MG63 (cell line): ENCODE measurements at regions not wholly inside any gene's neighbourhood (a gene's known extent, or its start where the extent isn't known, plus 50 kb on each side); places are given as distances from the start of the nearest gene placed in this dataset.

Experiments
- DNase-seq: peaks from one replicate; pipeline ENCODE4 v3.0.0-alpha.2; 2020
- H3K27me3 ChIP-seq: fragments of 250-450 bp; sonication (Bioruptor Pico); 2 replicates; pipeline ENCODE4 v1.5.1; 2020; ENCODE audit warnings: mild to moderate bottlenecking, moderate library complexity
- H3K36me3 ChIP-seq: fragments of 250-450 bp; sonication (Bioruptor Pico); 2 replicates; pipeline ENCODE4 v1.5.1; 2020; ENCODE audit warnings: mild to moderate bottlenecking, moderate library complexity
- H3K4me3 ChIP-seq: fragments of 250-450 bp; sonication (Bioruptor Pico); 2 replicates; pipeline ENCODE4 v1.5.1; 2020; ENCODE audit warnings: mild to moderate bottlenecking, moderate library complexity
- H3K9me3 ChIP-seq: fragments of 250-450 bp; sonication (Bioruptor Pico); 2 replicates; pipeline ENCODE4 v1.5.1; 2020; ENCODE audit warnings: mild to moderate bottlenecking, moderate library complexity

- Histone ChIP-seq H3K27me3 (no peaks in the 10 kb centered on the region), H3K4me3 (no peak overlapping the region), H3K36me3 (no peaks in the 10 kb centered on the region), H3K9me3 (no peaks in the 10 kb centered on the region)
- no peak for DNase-seq
These were observed 101.9 kb upstream of the ROBO1 start for GRCh38 chr3:79869461-79870312.

GRCh38 chr3:79866162-79866561, 98.4 kb upstream of the ROBO1 start:
- DNase-seq: no peak
- Histone ChIP-seq H3K9me3 (no peaks in the 10 kb centered on the region), H3K4me3 (no peak overlapping the region), H3K36me3 (no peaks in the 10 kb centered on the region), H3K27me3 (no peaks in the 10 kb centered on the region)

DNA sequence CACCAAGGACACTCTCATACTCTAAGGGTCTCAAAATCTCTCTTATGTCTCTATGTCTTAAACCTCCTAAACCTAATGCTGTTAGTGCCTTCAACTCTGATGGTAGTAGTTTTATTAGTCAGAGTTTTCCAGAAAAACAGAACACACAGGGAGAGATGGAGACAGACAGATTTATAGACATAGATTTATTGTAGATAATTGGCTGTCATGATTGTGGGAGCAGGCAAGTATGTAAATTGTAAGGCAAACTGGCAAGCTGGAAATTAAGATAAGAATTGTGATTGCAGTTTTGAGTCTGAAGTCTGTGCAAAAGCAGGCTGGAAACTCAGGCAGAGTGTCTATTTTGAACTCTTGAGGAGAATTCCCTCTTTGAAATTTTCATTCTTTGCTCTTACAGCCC, 96.3 kb upstream of the ROBO1 start:
- Histone ChIP-seq H3K27me3 (no peaks in the 10 kb centered on the region), H3K4me3 (no peak overlapping the region), H3K9me3 (no peaks in the 10 kb centered on the region), H3K36me3 (no peaks in the 10 kb centered on the region)
- no peak for DNase-seq

DNA sequence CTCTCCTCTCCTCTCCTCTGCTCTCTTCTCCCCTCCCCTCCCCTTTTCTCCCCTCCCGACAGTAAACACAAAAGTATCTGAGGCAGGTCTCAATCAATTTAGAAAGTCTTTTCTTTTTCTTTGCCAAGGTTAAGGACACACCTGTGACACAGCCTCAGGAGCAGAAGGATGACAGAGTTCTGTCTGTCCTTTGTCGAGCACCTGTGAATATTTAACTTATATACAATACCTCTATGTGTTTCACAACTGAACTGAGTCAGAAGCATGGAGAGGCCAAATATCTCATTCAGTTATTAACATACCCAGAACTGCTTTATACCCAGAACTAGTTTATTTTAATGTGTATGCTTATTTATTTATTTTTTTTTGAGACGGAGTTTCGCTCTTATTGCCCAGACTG, 81.1 kb upstream of the ROBO1 start:
- Histone ChIP-seq H3K27me3 (no peaks in the 10 kb centered on the region), H3K9me3 (no peaks in the 10 kb centered on the region), H3K36me3 (no peaks in the 10 kb centered on the region), H3K4me3 (no peak overlapping the region)
- no peak for DNase-seq

DNA sequence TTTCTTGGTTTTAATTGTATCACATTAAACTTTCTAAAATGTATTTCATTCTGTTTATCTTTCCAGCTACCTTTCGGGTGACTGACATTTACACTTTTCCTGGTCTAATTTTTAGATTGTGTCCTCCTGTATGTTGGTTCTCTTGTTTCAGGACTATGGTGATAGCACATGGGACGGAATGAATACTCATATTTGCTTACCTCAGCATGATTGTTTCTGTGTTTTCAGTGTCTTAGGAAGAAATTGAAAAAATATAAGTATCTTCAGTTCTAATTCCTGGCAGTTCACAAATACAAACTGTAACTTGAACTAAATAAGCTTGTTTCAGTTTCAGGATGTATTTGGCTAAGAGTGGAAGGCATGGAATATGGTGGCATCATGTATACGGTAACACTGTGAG, 80.1 kb upstream of the ROBO1 start:
- Histone ChIP-seq H3K27me3 (no peaks in the 10 kb centered on the region), H3K36me3 (no peaks in the 10 kb centered on the region), H3K4me3 (no peak overlapping the region), H3K9me3 (no peaks in the 10 kb centered on the region)
- no peak for DNase-seq

DNA sequence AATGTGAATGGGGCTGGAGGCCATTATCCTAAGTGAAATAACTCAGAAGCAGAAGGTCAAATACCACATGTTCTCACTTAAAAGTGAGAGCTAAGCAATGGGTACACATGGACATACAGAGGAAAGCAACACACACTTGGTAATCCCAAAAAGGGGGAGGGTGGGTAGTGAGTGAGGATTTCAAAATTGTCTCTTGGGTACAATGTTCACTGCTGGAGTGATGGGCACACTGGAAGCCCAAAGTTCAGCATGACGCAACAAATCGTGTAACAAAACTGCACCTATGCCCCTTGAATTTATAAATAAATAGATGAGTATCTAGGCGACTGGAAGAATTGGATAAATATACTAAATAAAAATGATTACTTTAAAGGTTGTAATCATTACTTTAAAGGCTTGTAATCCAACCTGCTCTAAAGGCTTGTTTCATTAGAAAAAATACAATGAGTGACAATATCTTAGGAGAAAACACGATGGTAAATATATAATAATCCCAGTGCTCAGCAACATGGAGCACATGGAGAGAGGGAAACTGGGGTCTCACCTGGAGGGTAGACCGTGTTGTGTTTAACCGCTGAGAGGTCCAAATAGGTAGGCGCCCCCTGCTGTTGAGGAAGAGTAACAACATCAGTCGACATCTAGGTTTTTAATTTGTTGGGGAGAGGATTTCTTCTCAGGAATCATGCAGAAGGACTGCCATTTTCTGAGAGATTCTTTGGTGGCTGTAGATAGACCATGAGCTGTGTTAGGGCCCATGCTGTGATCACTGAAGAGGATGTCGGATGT, 78.5 kb upstream of the ROBO1 start:
- Histone ChIP-seq H3K4me3 (no peak overlapping the region), H3K27me3 (no peaks in the 10 kb centered on the region), H3K36me3 (no peaks in the 10 kb centered on the region), H3K9me3 (no peaks in the 10 kb centered on the region)
- no peak for DNase-seq

- DNase-seq: no peak
- no peaks in the 10 kb centered on the region for H3K9me3 ChIP-seq
- no peak overlapping the region for H3K4me3 ChIP-seq
- H3K36me3 ChIP-seq: no peaks in the 10 kb centered on the region
- no peaks in the 10 kb centered on the region for H3K27me3 ChIP-seq
These were observed 77.7 kb upstream of the ROBO1 start for GRCh38 chr3:79845546-79845945.

DNA sequence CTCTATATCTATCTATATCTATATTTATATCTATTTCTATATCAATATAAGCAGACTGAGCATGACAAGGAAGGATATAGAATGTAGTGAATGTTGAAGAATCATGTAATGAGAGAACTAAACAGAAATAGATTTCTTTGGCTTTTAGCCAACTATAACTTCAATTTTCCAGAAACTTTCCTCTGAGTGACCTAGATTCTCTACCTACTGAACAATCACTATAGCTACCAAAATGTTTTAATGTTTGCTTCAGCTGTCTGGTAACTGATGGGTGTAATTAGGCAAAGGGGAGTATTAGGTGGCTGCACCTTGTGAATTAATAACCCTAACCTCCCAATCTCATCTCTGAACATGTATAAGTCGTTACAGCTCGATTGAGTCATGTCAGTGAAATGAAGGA, 76.4 kb upstream of the ROBO1 start:
- DNase-seq: no peak
- Histone ChIP-seq H3K27me3 (no peaks in the 10 kb centered on the region), H3K36me3 (no peaks in the 10 kb centered on the region), H3K9me3 (no peaks in the 10 kb centered on the region), H3K4me3 (no peak overlapping the region)

DNA sequence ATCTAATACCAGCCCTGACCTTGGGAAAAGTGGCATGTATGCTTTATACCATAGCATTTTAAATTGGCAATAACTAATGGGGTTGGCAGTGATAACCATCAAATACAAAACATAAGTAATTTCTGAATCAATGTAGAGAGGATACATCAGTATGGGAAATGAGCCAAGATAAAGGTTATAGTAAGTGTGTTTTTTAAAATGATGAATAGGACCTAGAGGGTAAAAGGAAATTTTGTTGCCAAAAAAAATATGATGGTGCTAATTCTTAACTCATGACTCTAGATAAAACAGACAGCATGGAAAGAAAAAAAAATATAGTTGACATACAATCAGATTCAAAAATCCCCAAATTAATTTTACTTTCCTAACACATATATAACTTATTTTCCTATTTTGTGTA, 75.4 kb upstream of the ROBO1 start:
- Histone ChIP-seq H3K36me3 (no peaks in the 10 kb centered on the region), H3K27me3 (no peaks in the 10 kb centered on the region), H3K9me3 (no peaks in the 10 kb centered on the region), H3K4me3 (no peak overlapping the region)
- no peak for DNase-seq

- DNase-seq: no peak
- Histone ChIP-seq H3K4me3 (no peak overlapping the region), H3K36me3 (no peaks in the 10 kb centered on the region), H3K9me3 (no peaks in the 10 kb centered on the region), H3K27me3 (no peaks in the 10 kb centered on the region)
These were observed 67.9 kb upstream of the ROBO1 start for GRCh38 chr3:79835701-79836100.

- H3K9me3 ChIP-seq: no peaks in the 10 kb centered on the region
- H3K27me3 ChIP-seq: no peaks in the 10 kb centered on the region
- no peak overlapping the region for H3K4me3 ChIP-seq
- DNase-seq: no peak
- no peaks in the 10 kb centered on the region for H3K36me3 ChIP-seq
These were observed 56.4 kb upstream of the ROBO1 start for GRCh38 chr3:79824166-79824565.

- no peaks in the 10 kb centered on the region for H3K36me3 ChIP-seq
- DNase-seq: no peak
- H3K9me3 ChIP-seq: no peaks in the 10 kb centered on the region
These were observed 54.3 kb upstream of the ROBO1 start for GRCh38 chr3:79822076-79822475.

GRCh38 chr3:79820089-79820488, 52.3 kb upstream of the ROBO1 start:
- Histone ChIP-seq H3K4me3 (no peak overlapping the region), H3K9me3 (no peaks in the 10 kb centered on the region), H3K27me3 (no peaks in the 10 kb centered on the region), H3K36me3 (no peaks in the 10 kb centered on the region)
- DNase-seq: no peak

More at GRCh38 chr3:79822076-79822475, 54.3 kb upstream of the ROBO1 start:
- Histone ChIP-seq H3K27me3 (no peaks in the 10 kb centered on the region), H3K4me3 (no peak overlapping the region)

GRCh38 chr3:79818015-79818414, 50.2 kb upstream of the ROBO1 start:
- Histone ChIP-seq H3K27me3 (no peaks in the 10 kb centered on the region), H3K9me3 (no peaks in the 10 kb centered on the region), H3K36me3 (no peaks in the 10 kb centered on the region), H3K4me3 (no peak overlapping the region)
- DNase-seq: no peak
